Loucy (cell line): ENCODE measurements at regions not wholly inside any gene's neighbourhood (a gene's known extent, or its start where the extent isn't known, plus 50 kb on each side); places are given as distances from the start of the nearest gene placed in this dataset.

ENCODE experiments used
- H2AFZ ChIP-seq: fragments of 200-600 bp; sonication (generic); 2 replicates; pipeline ENCODE4 v1.6.0; 2016; ENCODE audit warnings: antibody characterized with exemption, mild to moderate bottlenecking, low read length, moderate library complexity
- H3F3A ChIP-seq: fragments of 200-600 bp; 2 replicates; pipeline ENCODE4 v1.6.0; 2016; ENCODE audit warnings: antibody characterized with exemption, low read depth, mild to moderate bottlenecking
- H3K27me3 ChIP-seq: fragments of 200-600 bp; sonication (generic); 2 replicates; pipeline ENCODE4 v1.6.1; 2014; ENCODE audit warnings: low read length, mild to moderate bottlenecking; ENCODE audit not compliant: insufficient read depth, poor library complexity, severe bottlenecking
- H3K36me3 ChIP-seq: fragments of 200-600 bp; sonication (generic); 2 replicates; pipeline ENCODE4 v1.6.1; 2016; ENCODE audit warnings: low read length; ENCODE audit not compliant: insufficient read depth
- H3K4me1 ChIP-seq: fragments of 200-600 bp; sonication (generic); 2 replicates; pipeline ENCODE4 v1.5.1; 2014; ENCODE audit warnings: low read length, mild to moderate bottlenecking; ENCODE audit not compliant: insufficient read depth, poor library complexity, severe bottlenecking
- H3K4me2 ChIP-seq: fragments of 200-600 bp; sonication (generic); 2 replicates; pipeline ENCODE4 v1.6.0; 2014; ENCODE audit warnings: antibody characterized with exemption, low read length, low read depth, mild to moderate bottlenecking; ENCODE audit not compliant: poor library complexity, severe bottlenecking
- H3K4me3 ChIP-seq: fragments of 200-600 bp; sonication (generic); 2 replicates; pipeline ENCODE4 v1.5.1; 2014; ENCODE audit warnings: low read length, mild to moderate bottlenecking, mixed read lengths; ENCODE audit not compliant: poor library complexity, severe bottlenecking
- H3K79me2 ChIP-seq: fragments of 200-600 bp; sonication (generic); 2 replicates; pipeline ENCODE4 v1.6.1; 2014; ENCODE audit warnings: low read length; ENCODE audit not compliant: insufficient read depth
- H3K9ac ChIP-seq: fragments of 200-600 bp; sonication (generic); 2 replicates; pipeline ENCODE4 v1.6.0; 2014; ENCODE audit warnings: mild to moderate bottlenecking, low read depth, low read length, moderate library complexity; ENCODE audit not compliant: poor library complexity, severe bottlenecking
- H3K9me2 ChIP-seq: fragments of 200-600 bp; sonication (generic); replicated peaks from 2 replicates; pipeline ENCODE4 v1.6.1; 2016; ENCODE audit warnings: low read depth, low read length, mixed read lengths
- H3K9me3 ChIP-seq: fragments of 200-600 bp; sonication (generic); 2 replicates; pipeline ENCODE4 v1.6.1; 2014; ENCODE audit warnings: mild to moderate bottlenecking, antibody characterized with exemption, low read length, low read depth; ENCODE audit not compliant: insufficient read depth
- H4K20me1 ChIP-seq: fragments of 200-600 bp; sonication (generic); 2 replicates; pipeline ENCODE4 v1.6.0; 2014; ENCODE audit warnings: antibody characterized with exemption, low read length, mild to moderate bottlenecking; ENCODE audit not compliant: insufficient read depth, poor library complexity, severe bottlenecking
- CTCF ChIP-seq: fragments of 200-600 bp; sonication (generic); conservative IDR thresholded peaks from 2 replicates; pipeline ENCODE4 v1.5.1; 2014; ENCODE audit warnings: mild to moderate bottlenecking, antibody characterized with exemption, low read length
- EZH2phosphoT487 ChIP-seq: fragments of 200-600 bp; IDR thresholded peaks from 2 replicates; pipeline ENCODE4 v1.6.1; 2018; ENCODE audit warnings: antibody characterized with exemption, mild to moderate bottlenecking, moderate library complexity, borderline replicate concordance

DNA sequence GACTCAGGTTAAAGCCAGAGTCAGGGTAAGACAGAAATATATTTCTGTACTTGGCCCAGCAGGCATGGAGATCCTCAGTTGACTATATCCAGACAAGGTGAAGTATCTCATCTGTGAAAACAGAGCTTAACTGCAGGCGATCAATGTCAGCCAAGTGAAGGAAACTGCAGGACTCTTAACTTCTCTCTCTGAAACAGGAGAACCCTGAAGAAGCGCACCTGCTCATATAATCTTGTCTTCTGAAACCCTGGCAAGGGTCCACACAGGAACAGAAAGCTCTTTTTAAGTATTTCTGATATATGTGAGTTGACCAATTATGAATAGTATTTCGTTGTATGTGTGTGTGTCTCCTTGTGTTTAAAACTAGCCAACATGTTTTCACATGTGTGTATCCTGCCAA is 504.8 kb upstream of the SLITRK5 start:
- H3K36me3 ChIP-seq = no peaks in the 10 kb centered on the region
- no peak overlapping the region for H3K4me3 ChIP-seq
- no peaks in the 10 kb centered on the region for H4K20me1 ChIP-seq
- H3K9me3 ChIP-seq = no peaks in the 10 kb centered on the region
- H3K4me2 ChIP-seq = no peak overlapping the region
- H3F3A ChIP-seq = no peaks in the 10 kb centered on the region
- no peak overlapping the region for H2AFZ ChIP-seq
- no peaks in the 10 kb centered on the region for H3K4me1 ChIP-seq
- no peak overlapping the region for H3K9ac ChIP-seq
- no peaks in the 10 kb centered on the region for H3K27me3 ChIP-seq
- H3K9me2 ChIP-seq = no peaks in the 10 kb centered on the region
- TF ChIP-seq CTCF = no peak
- TF ChIP-seq EZH2phosphoT487 = no peak
- no peaks in the 10 kb centered on the region for H3K79me2 ChIP-seq

DNA sequence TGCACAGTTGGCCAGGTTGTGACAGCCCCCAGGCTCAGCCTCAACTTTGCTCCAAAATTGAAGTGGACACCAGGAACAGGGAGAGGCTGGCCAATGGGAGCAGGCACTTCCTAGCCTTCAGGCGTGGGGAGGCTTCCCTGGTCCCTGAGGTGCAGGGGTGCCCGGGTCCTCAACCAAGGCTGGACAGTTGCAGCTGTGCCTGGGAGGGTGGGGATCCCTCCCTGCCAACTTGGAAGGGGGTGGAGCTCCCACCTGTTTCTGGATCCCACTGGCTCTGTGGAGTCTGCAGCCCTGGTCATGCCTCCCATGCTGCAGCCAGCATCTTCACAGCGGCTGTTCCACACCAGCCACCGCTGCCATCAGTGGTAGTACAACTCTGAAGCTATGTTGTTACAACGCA is 502.8 kb upstream of the SLITRK5 start:
- no peak for TF ChIP-seq CTCF
- no peak for TF ChIP-seq EZH2phosphoT487
- no peaks in the 10 kb centered on the region for H3K4me1 ChIP-seq
- no peak overlapping the region for H3K9ac ChIP-seq
- no peaks in the 10 kb centered on the region for H3K79me2 ChIP-seq
- no peak overlapping the region for H2AFZ ChIP-seq
- H3K27me3 ChIP-seq = no peaks in the 10 kb centered on the region
- H4K20me1 ChIP-seq = no peaks in the 10 kb centered on the region
- no peaks in the 10 kb centered on the region for H3F3A ChIP-seq
- H3K4me3 ChIP-seq = no peak overlapping the region
- H3K36me3 ChIP-seq = no peaks in the 10 kb centered on the region
- no peaks in the 10 kb centered on the region for H3K9me3 ChIP-seq
- no peak overlapping the region for H3K4me2 ChIP-seq
- no peaks in the 10 kb centered on the region for H3K9me2 ChIP-seq

GRCh38 chr13:87169337-87169736 is 501.8 kb upstream of the SLITRK5 start:
- H3K4me2 ChIP-seq = no peak overlapping the region
- TF ChIP-seq CTCF (no peak), EZH2phosphoT487 (no peak)
- no peak overlapping the region for H3K9ac ChIP-seq
- H3K4me3 ChIP-seq = no peak overlapping the region
- no peaks in the 10 kb centered on the region for H3K36me3 ChIP-seq
- no peaks in the 10 kb centered on the region for H4K20me1 ChIP-seq
- H3K9me3 ChIP-seq = no peaks in the 10 kb centered on the region
- no peaks in the 10 kb centered on the region for H3F3A ChIP-seq
- H2AFZ ChIP-seq = no peak overlapping the region
- H3K4me1 ChIP-seq = no peaks in the 10 kb centered on the region
- H3K9me2 ChIP-seq = no peaks in the 10 kb centered on the region
- H3K27me3 ChIP-seq = no peaks in the 10 kb centered on the region
- H3K79me2 ChIP-seq = no peaks in the 10 kb centered on the region
